ENCODE measurements at regions not wholly inside any gene's neighbourhood (a gene's known extent, or its start where the extent isn't known, plus 50 kb on each side); places are given as distances from the start of the nearest gene placed in this dataset.

DNA sequence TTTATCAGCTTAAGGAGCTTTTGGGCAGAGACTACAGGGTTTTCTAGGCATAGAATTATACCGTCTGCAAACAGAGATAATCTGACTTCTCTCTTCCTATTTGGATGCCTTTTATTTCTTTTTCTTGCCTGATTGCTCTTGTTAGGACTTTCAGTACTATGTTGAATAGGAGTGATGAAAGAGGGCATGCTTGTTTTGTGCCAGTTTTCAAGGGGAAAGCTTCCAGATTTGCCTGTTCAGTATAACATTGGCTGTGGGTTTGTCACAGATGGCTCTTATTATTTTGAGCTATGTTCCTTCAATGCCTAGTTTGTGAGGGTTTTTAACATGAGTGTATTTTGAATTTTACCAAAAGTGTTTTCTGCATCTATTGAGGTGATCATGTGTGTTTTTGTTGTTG is 192.8 kb upstream of the PHACTR1 start:
- Histone ChIP-seq H3K9me3 (no peaks in the 10 kb centered on the region), H3K36me3 (no peaks in the 10 kb centered on the region), H3K27me3 (no peaks in the 10 kb centered on the region), H3K4me3 (no peak overlapping the region), H3K4me1 (no peaks in the 10 kb centered on the region), H3K27ac (no peak overlapping the region), H3K9ac (ENCODE audit: low read depth in 2 of 2, low read length in 2 of 2) (no peak overlapping the region)
- TF ChIP-seq, protein P1, sequence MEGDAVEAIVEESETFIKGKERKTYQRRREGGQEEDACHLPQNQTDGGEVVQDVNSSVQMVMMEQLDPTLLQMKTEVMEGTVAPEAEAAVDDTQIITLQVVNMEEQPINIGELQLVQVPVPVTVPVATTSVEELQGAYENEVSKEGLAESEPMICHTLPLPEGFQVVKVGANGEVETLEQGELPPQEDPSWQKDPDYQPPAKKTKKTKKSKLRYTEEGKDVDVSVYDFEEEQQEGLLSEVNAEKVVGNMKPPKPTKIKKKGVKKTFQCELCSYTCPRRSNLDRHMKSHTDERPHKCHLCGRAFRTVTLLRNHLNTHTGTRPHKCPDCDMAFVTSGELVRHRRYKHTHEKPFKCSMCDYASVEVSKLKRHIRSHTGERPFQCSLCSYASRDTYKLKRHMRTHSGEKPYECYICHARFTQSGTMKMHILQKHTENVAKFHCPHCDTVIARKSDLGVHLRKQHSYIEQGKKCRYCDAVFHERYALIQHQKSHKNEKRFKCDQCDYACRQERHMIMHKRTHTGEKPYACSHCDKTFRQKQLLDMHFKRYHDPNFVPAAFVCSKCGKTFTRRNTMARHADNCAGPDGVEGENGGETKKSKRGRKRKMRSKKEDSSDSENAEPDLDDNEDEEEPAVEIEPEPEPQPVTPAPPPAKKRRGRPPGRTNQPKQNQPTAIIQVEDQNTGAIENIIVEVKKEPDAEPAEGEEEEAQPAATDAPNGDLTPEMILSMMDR (IDR thresholded peaks at IDR 0.05): no peak
- DNase-seq: no peak
- intact Hi-C loops (cut with DNase I): no loop called here

- H3K36me3 ChIP-seq: no peaks in the 10 kb centered on the region
- intact Hi-C loops (cut with DNase I): no loop called here
- TF ChIP-seq, protein P1 (IDR thresholded peaks at IDR 0.05): no peak
- no peaks in the 10 kb centered on the region for H3K27me3 ChIP-seq
- H3K4me3 ChIP-seq: no peak overlapping the region
- H3K9ac ChIP-seq (ENCODE audit: low read depth in 2 of 2, low read length in 2 of 2): no peak overlapping the region
- no peak overlapping the region for H3K27ac ChIP-seq
- no peaks in the 10 kb centered on the region for H3K9me3 ChIP-seq
- no peaks in the 10 kb centered on the region for H3K4me1 ChIP-seq
- DNase-seq: no peak
Measured at GRCh38 chr6:12525276-12525675, 191.3 kb upstream of the PHACTR1 start.

GRCh38 chr6:12527339-12527738 is 189.2 kb upstream of the PHACTR1 start:
- no peaks in the 10 kb centered on the region for H3K27me3 ChIP-seq
- no peaks in the 10 kb centered on the region for H3K4me1 ChIP-seq
- H3K9ac ChIP-seq (ENCODE audit: low read depth in 2 of 2, low read length in 2 of 2): no peak overlapping the region
- DNase-seq: no peak
- intact Hi-C loops (cut with DNase I): no loop called here
- H3K9me3 ChIP-seq: no peaks in the 10 kb centered on the region
- H3K27ac ChIP-seq: no peak overlapping the region
- TF ChIP-seq, protein P1 (IDR thresholded peaks at IDR 0.05): no peak
- H3K36me3 ChIP-seq: no peaks in the 10 kb centered on the region
- no peak overlapping the region for H3K4me3 ChIP-seq

- Histone ChIP-seq H3K9ac (ENCODE audit: low read depth in 2 of 2, low read length in 2 of 2) (peak overlapping the region in 1 of 2 donors; percentile 19), H3K4me1 (no peaks in the 10 kb centered on the region), H3K9me3 (no peaks in the 10 kb centered on the region), H3K27me3 (no peaks in the 10 kb centered on the region), H3K4me3 (no peak overlapping the region), H3K27ac (peak overlapping the region; percentile 1), H3K36me3 (no peaks in the 10 kb centered on the region)
- intact Hi-C loops (cut with DNase I): no loop called here
- TF ChIP-seq, protein P1 (IDR thresholded peaks at IDR 0.05): no peak
- DNase-seq: no peak
Measured at GRCh38 chr6:12528136-12528535, 188.4 kb upstream of the PHACTR1 start.

DNA sequence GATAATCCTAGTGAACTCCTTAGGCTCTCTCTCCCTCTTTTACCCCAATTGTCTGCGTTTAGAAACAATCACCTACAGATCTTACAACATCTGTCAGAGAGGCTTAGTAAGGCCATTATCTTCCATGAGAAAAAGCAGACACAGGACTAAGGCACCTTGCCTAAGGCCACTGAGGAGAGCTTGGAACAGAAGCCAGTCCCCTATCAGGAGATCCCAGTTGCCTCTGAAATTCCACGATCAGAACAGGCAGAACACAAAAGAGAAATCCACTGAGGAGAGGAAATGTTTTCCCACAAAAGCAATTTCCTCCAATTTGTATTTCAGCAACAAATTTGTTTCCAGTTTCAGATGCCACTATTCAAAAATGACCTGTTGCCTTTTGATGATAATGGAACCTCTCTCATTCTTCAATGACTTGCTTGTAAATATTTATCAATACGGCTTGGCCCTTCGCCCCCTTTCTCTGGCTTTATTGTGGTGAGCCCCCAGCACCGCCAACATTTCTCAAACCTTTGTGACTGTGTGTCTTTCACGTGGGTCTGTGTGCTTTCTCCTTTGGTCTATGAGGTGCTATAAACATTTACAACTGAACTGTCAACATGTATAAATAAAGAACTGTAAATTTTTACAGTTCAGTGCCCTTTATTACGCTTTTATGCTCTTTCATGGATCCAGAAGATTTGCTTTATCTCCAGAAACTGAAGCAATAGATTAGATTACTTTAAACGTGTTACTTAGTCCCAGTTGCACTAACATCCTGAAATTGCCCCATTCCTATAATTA is 187.8 kb upstream of the PHACTR1 start:
- Histone ChIP-seq H3K4me3 (no peak overlapping the region), H3K36me3 (no peaks in the 10 kb centered on the region), H3K9me3 (no peaks in the 10 kb centered on the region), H3K27ac (peak overlapping the region; percentile 1), H3K9ac (ENCODE audit: low read depth in 2 of 2, low read length in 2 of 2) (peak overlapping the region in 1 of 2 donors; percentile 19), H3K4me1 (no peaks in the 10 kb centered on the region), H3K27me3 (no peaks in the 10 kb centered on the region)
- intact Hi-C loops (cut with DNase I): no loop called here
- TF ChIP-seq, protein P1 (IDR thresholded peaks at IDR 0.05): no peak
- peak; percentile 35 for DNase-seq
